ENCODE measurements at regions not wholly inside any gene's neighbourhood (a gene's known extent, or its start where the extent isn't known, plus 50 kb on each side); places are given as distances from the start of the nearest gene placed in this dataset.
"Not testable (repeated sequence)": the region's sequence is repeated elsewhere in the genome, so short reads cannot be mapped to it uniquely, and the experiment has no call there.

- no peak for DNase-seq
These were observed 339.4 kb upstream of the ID2 start for GRCh38 chr2:8342407-8342806.

GRCh38 chr2:8343031-8343430, 338.8 kb upstream of the ID2 start:
- DNase-seq: no peak

- DNase-seq: no peak
These were observed 337.4 kb upstream of the ID2 start for GRCh38 chr2:8344144-8345097.

- no peak for DNase-seq
These were observed 336.7 kb upstream of the ID2 start for GRCh38 chr2:8345200-8345599.

- DNase-seq: no peak
These were observed 335.6 kb upstream of the ID2 start for GRCh38 chr2:8346208-8346607.

- DNase-seq: no peak
These were observed 335.0 kb upstream of the ID2 start for GRCh38 chr2:8346706-8347430.

GRCh38 chr2:8348911-8349310, 332.9 kb upstream of the ID2 start:
- DNase-seq: not testable (repeated sequence)

- DNase-seq: no peak
These were observed 329.6 kb upstream of the ID2 start for GRCh38 chr2:8352296-8352695.

- no peak for DNase-seq
These were observed 328.9 kb upstream of the ID2 start for GRCh38 chr2:8352989-8353388.

- no peak for DNase-seq
These were observed 326.6 kb upstream of the ID2 start for GRCh38 chr2:8355102-8355859.

GRCh38 chr2:8357738-8358518, 323.9 kb upstream of the ID2 start:
- DNase-seq: no peak

GRCh38 chr2:8361930-8362329, 319.9 kb upstream of the ID2 start:
- no peak for DNase-seq

GRCh38 chr2:8363161-8363560, 318.7 kb upstream of the ID2 start:
- DNase-seq: no peak

- no peak for DNase-seq
These were observed 317.2 kb upstream of the ID2 start for GRCh38 chr2:8364668-8365067.

- no peak for DNase-seq
These were observed 316.4 kb upstream of the ID2 start for GRCh38 chr2:8365331-8365910.

GRCh38 chr2:8367833-8368232, 314.0 kb upstream of the ID2 start:
- DNase-seq: no peak

GRCh38 chr2:8368463-8368862, 313.4 kb upstream of the ID2 start:
- DNase-seq: no peak

- no peak for DNase-seq
These were observed 312.3 kb upstream of the ID2 start for GRCh38 chr2:8369522-8369921.

- no peak for DNase-seq
These were observed 311.5 kb upstream of the ID2 start for GRCh38 chr2:8370258-8370802.

GRCh38 chr2:8371653-8372052, 310.2 kb upstream of the ID2 start:
- DNase-seq: no peak

GRCh38 chr2:8374782-8375181, 307.1 kb upstream of the ID2 start:
- no peak for DNase-seq

All from NCI-H345 (cell line).